NB4 (cell line): ENCODE measurements at regions not wholly inside any gene's neighbourhood (a gene's known extent, or its start where the extent isn't known, plus 50 kb on each side); places are given as distances from the start of the nearest gene placed in this dataset.

Source experiments
- CTCF ChIP-seq: IDR thresholded peaks from one replicate; pipeline ENCODE4 v1.5.1; 2012; ENCODE audit warnings: low read depth, low read length
- MAX ChIP-seq: IDR thresholded peaks from 2 replicates; pipeline ENCODE4 v1.6.1; 2011; ENCODE audit warnings: low read depth, low read length
- POLR2A ChIP-seq: IDR thresholded peaks from 2 replicates; pipeline ENCODE4 v1.6.1; 2011; ENCODE audit warnings: mild to moderate bottlenecking; ENCODE audit not compliant: insufficient read length; ENCODE audit errors: extremely low read depth

- no peak for TF ChIP-seq CTCF
- no peak for TF ChIP-seq POLR2A
- no peak for TF ChIP-seq MAX
Observed at GRCh38 chr9:99730062-99730461, 91.6 kb upstream of the NR4A3 start.
